ENCODE measurements at regions not wholly inside any gene's neighbourhood (a gene's known extent, or its start where the extent isn't known, plus 50 kb on each side); places are given as distances from the start of the nearest gene placed in this dataset.

DNA sequence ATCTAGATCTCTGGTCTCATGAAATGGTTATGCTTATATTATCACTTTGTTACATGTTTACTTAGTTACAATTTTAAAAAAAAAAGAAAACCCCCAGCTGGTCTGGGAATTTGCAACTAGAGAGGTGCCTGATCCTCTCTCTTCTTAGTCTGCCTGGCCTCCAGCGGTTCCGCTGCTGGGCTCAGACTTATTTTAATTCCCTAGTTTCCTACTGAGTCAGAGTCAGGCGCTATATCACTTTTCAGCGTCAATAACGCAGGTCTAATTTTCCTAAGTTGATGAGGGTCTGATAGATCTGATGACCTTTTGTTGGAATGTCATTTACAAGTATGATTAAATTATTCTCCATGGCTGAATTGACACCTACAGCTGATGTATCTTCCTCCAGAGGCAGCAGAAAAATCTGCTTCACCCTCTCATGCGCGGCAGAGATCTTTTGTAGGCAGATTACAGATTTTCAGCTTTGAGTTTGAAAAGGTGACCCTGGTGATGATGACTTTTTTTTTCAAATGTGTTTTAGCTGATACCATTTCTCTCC, 391.0 kb downstream of the CBLN4 start:
- TF ChIP-seq EZH2 (IDR thresholded peaks at IDR 0.05; ENCODE audit: low read depth), result no peak
- TF ChIP-seq CTCF (conservative IDR thresholded peaks at IDR 0.05), result no peak

Measured in PC-9 (cell line).